ENCODE measurements at regions not wholly inside any gene's neighbourhood (a gene's known extent, or its start where the extent isn't known, plus 50 kb on each side); places are given as distances from the start of the nearest gene placed in this dataset.

- no peak overlapping the region for H3K27ac ChIP-seq (ENCODE audit: insufficient read depth, low read length)
- H2BK5ac ChIP-seq (ENCODE audit: low read depth, low read length, poor library complexity, severe bottlenecking), result no peak overlapping the region
- no peak overlapping the region for H2AK5ac ChIP-seq (ENCODE audit: low read depth, low read length)
- POLR2A ChIA-PET (ENCODE audit: unreplicated experiment), result no interaction called here
- TF ChIP-seq SMC3 (IDR thresholded peaks at IDR 0.05; ENCODE audit: low read depth, low read length) (no peak), RCOR1 (IDR thresholded peaks at IDR 0.05; ENCODE audit: insufficient replicate concordance, low read length) (no peak), NFE2L2 (IDR thresholded peaks at IDR 0.05; ENCODE audit: low read depth, low read length) (no peak), CHD1 (IDR thresholded peaks at IDR 0.05; ENCODE audit: low read depth, low read length) (no peak), FOS (IDR thresholded peaks at IDR 0.05; ENCODE audit: low read depth, low read length) (no peak), MAZ (IDR thresholded peaks at IDR 0.05; ENCODE audit: borderline replicate concordance, low read depth, low read length) (no peak), BHLHE40 (IDR thresholded peaks at IDR 0.05; ENCODE audit: low read depth, low read length) (no peak), RAD21 (IDR thresholded peaks at IDR 0.05; ENCODE audit: low read length) (no peak), ELK1 (IDR thresholded peaks at IDR 0.05; ENCODE audit: borderline replicate concordance, low read depth, low read length) (no peak), MAFK (IDR thresholded peaks at IDR 0.05; ENCODE audit: low read depth, low read length) (no peak), CEBPB (IDR thresholded peaks at IDR 0.05; ENCODE audit: low read depth, low read length) (no peak), POLR2A (IDR thresholded peaks at IDR 0.05; ENCODE audit: low read depth, low read length) (no peak), RFX5 (IDR thresholded peaks at IDR 0.05; ENCODE audit: low read depth, low read length) (no peak), USF2 (IDR thresholded peaks at IDR 0.05; ENCODE audit: low read depth, low read length) (no peak), CTCF (conservative IDR thresholded peaks at IDR 0.05; ENCODE audit: low read depth, low read length) (no peak), MXI1 (IDR thresholded peaks at IDR 0.05; ENCODE audit: borderline replicate concordance, low read depth, low read length) (no peak)
- H3K79me1 ChIP-seq (ENCODE audit: low read depth in 1 of 2, low read length in 2 of 2), result no peaks in the 10 kb centered on the region
- no peaks in the 10 kb centered on the region for H3K36me3 ChIP-seq (ENCODE audit: control insufficient read depth, insufficient read depth, low read length)
- CTCF ChIA-PET, result no interaction called here
- no peak overlapping the region for H3K18ac ChIP-seq (ENCODE audit: low read depth, low read length)
- H2AFZ ChIP-seq (replicated peaks; ENCODE audit: low read length, poor library complexity), result no peak overlapping the region
- no peak overlapping the region for H3K23ac ChIP-seq (ENCODE audit: low read depth, low read length)
- no peak overlapping the region for H2AK9ac ChIP-seq (replicated peaks; ENCODE audit: low read depth, low read length, poor library complexity)
- no peak overlapping the region for H2BK15ac ChIP-seq (ENCODE audit: low read depth, low read length)
- H3K27me3 ChIP-seq (ENCODE audit: control insufficient read depth, insufficient read depth, low read length), result no peaks in the 10 kb centered on the region
- intact Hi-C loops (cut with micrococcal nuclease), result no loop called here
- no peaks in the 10 kb centered on the region for H3K9me3 ChIP-seq (ENCODE audit: control insufficient read depth, insufficient read depth, low read length)
- dilution Hi-C loops (cut with HindIII; ENCODE audit: low sequenced_read_pairs, unreplicated experiment), result no loop called here
- H3K9me1 ChIP-seq (ENCODE audit: insufficient read depth, low read length), result no peaks in the 10 kb centered on the region
- H4K8ac ChIP-seq (ENCODE audit: low read depth in 2 of 2, low read length in 2 of 2), result no peak overlapping the region
- H2BK120ac ChIP-seq (ENCODE audit: low read depth, low read length), result no peak overlapping the region
- in situ Hi-C loops (cut with MboI; ENCODE audit: low sequenced_read_pairs), result no loop called here
- no peak overlapping the region for H3K4me2 ChIP-seq (ENCODE audit: low read depth, low read length)
- no peaks in the 10 kb centered on the region for H4K20me1 ChIP-seq (ENCODE audit: insufficient read depth, low read length)
- BruUV-seq (replicated peaks), result no TSS peak
- no peak overlapping the region for H3K14ac ChIP-seq (replicated peaks; ENCODE audit: low read depth, low read length)
- H3K9ac ChIP-seq (ENCODE audit: low read depth, low read length), result no peak overlapping the region
- H3K4me1 ChIP-seq (ENCODE audit: control insufficient read depth, insufficient read depth, low read length), result no peaks in the 10 kb centered on the region
- no peak overlapping the region for H3K4me3 ChIP-seq (ENCODE audit: insufficient read depth, low read depth, low read length)
- H4K5ac ChIP-seq (ENCODE audit: low read depth, low read length), result no peak overlapping the region
- no peak for ATAC-seq (ENCODE audit: low read depth)
- no peak for DNase-seq
- H3K56ac ChIP-seq (ENCODE audit: extremely low read depth, insufficient read depth, low read length), result no peak overlapping the region
- H4K91ac ChIP-seq (ENCODE audit: insufficient read depth, low read depth, low read length), result no peak overlapping the region
- H2BK20ac ChIP-seq (ENCODE audit: low read depth, low read length), result no peak overlapping the region
- H3K4ac ChIP-seq (ENCODE audit: low read depth, low read length), result no peak overlapping the region
These were observed 146.3 kb downstream of the LRIG3 start for GRCh38 chr12:58773986-58774385.
